KMS-11 (cell line): ENCODE measurements at regions not wholly inside any gene's neighbourhood (a gene's known extent, or its start where the extent isn't known, plus 50 kb on each side); places are given as distances from the start of the nearest gene placed in this dataset.

Experiments
- H2AFZ ChIP-seq: fragments of 200-600 bp; sonication (generic); 2 replicates; pipeline ENCODE4 v1.6.1; 2016; ENCODE audit warnings: antibody characterized with exemption, mixed run types, low read depth
- H3K27ac ChIP-seq: fragments of 200-600 bp; sonication (generic); 2 replicates; pipeline ENCODE4 v1.6.1; 2016; ENCODE audit warnings: mild to moderate bottlenecking, mixed run types
- H3K27me3 ChIP-seq: fragments of 200-600 bp; sonication (generic); 2 replicates; pipeline ENCODE4 v1.6.1; 2017; ENCODE audit warnings: mild to moderate bottlenecking, low read depth, mixed run types, moderate library complexity; ENCODE audit not compliant: insufficient read depth
- H3K36me3 ChIP-seq: fragments of 200-600 bp; sonication (generic); 2 replicates; pipeline ENCODE4 v1.6.1; 2017; ENCODE audit warnings: mild to moderate bottlenecking, mixed run types; ENCODE audit not compliant: insufficient read depth
- H3K4me1 ChIP-seq: fragments of 200-600 bp; sonication (generic); 2 replicates; pipeline ENCODE4 v1.6.1; 2016; ENCODE audit warnings: mild to moderate bottlenecking, low read depth, mixed run types; ENCODE audit not compliant: poor library complexity, severe bottlenecking
- H3K4me2 ChIP-seq: fragments of 200-600 bp; sonication (generic); 2 replicates; pipeline ENCODE4 v1.7.0; 2016; ENCODE audit warnings: mild to moderate bottlenecking, mixed run types
- H3K4me3 ChIP-seq: fragments of 200-600 bp; sonication (generic); IDR thresholded peaks from 2 replicates; pipeline ENCODE4 v1.6.1; 2017; ENCODE audit warnings: low read depth, low read length, mixed read lengths; ENCODE audit not compliant: insufficient read depth
- H3K79me2 ChIP-seq: fragments of 200-600 bp; sonication (generic); 2 replicates; pipeline ENCODE4 v1.6.1; 2016; ENCODE audit warnings: low read depth, mixed run types; ENCODE audit not compliant: insufficient read depth
- H3K9ac ChIP-seq: fragments of 200-600 bp; sonication (generic); 2 replicates; pipeline ENCODE4 v1.6.1; 2016; ENCODE audit warnings: mild to moderate bottlenecking, mixed run types
- H4K20me1 ChIP-seq: fragments of 200-600 bp; sonication (generic); 2 replicates; pipeline ENCODE4 v1.6.1; 2016; ENCODE audit warnings: mild to moderate bottlenecking, mixed run types; ENCODE audit not compliant: insufficient read depth
- TF ChIP-seq, protein P1 (sequence below): fragments of 200-600 bp; sonication (generic); conservative IDR thresholded peaks from 2 replicates; pipeline ENCODE4 v1.6.1; 2017; ENCODE audit warnings: low read depth, mild to moderate bottlenecking, antibody characterized with exemption, low read length, moderate library complexity, mixed read lengths

DNA sequence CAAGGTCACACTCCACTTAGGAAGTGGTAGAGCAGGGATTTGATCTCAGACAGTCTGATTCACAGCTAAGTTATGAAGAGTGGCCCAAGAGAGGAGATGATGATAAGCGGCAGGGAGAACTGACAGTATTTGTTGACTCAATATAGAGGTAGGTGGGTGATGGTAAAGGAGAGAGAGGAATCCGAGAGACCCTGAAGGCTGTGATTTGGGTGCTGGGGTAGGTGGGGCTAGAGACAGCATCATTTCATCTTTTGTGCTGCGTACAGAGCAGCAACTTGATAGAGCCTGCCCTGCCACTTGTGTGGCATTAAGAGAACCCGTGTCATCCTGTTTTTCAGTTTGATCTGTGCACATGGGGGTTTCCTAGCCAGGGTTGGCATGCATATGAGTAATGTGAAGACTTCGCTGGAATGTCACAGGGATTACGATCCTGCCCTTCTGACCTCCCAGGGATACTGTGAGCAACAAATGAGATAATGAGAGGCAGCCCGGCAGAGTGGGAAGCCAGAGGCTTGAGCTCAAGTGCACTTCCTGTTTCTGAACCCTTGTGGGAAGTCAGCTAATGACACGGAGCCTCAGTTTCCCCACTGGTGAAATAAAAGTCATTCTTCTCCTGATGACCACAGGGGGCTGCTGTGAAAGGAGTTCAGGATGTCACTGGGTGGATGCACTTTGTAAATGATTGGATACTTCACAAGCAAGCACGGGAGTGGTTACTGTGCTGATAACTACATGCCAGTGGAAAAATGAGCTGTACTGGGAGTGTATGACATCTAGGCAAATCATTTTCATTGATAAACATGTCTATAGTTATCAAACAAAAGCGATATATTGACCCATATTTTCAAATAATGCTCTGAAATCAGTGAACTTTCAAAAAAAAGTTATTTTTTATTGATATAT lies 59.5 kb upstream of the IGF1 start:
- no peak overlapping the region for H3K9ac ChIP-seq
- no peaks in the 10 kb centered on the region for H3K27me3 ChIP-seq
- no peak overlapping the region for H2AFZ ChIP-seq
- no peaks in the 10 kb centered on the region for H3K36me3 ChIP-seq
- no peak overlapping the region for H3K4me3 ChIP-seq
- TF ChIP-seq, protein P1, sequence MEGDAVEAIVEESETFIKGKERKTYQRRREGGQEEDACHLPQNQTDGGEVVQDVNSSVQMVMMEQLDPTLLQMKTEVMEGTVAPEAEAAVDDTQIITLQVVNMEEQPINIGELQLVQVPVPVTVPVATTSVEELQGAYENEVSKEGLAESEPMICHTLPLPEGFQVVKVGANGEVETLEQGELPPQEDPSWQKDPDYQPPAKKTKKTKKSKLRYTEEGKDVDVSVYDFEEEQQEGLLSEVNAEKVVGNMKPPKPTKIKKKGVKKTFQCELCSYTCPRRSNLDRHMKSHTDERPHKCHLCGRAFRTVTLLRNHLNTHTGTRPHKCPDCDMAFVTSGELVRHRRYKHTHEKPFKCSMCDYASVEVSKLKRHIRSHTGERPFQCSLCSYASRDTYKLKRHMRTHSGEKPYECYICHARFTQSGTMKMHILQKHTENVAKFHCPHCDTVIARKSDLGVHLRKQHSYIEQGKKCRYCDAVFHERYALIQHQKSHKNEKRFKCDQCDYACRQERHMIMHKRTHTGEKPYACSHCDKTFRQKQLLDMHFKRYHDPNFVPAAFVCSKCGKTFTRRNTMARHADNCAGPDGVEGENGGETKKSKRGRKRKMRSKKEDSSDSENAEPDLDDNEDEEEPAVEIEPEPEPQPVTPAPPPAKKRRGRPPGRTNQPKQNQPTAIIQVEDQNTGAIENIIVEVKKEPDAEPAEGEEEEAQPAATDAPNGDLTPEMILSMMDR, result no peak
- H3K4me1 ChIP-seq, result no peaks in the 10 kb centered on the region
- H3K27ac ChIP-seq, result no peak overlapping the region
- no peak overlapping the region for H3K4me2 ChIP-seq
- H4K20me1 ChIP-seq, result no peaks in the 10 kb centered on the region
- no peaks in the 10 kb centered on the region for H3K79me2 ChIP-seq

DNA sequence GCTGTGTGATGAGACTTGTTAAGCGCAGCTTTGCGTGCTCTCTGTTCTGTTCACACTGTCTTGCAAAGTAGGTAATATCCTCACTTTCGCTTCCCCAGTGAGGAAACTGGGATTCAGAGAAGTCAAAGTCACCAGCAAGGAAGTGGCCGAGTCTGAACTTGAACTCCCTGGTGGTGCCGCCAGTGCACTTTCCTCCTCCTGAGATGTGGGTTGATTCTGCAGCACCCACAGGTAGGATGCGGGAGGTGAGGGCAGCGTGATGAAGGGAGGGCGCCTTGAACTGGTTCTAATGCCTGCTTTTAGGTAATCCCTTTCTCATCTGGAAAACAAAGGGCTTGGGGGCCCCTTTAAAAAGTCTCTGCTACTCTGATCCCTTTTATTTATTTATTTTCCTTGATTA lies 54.9 kb upstream of the IGF1 start:
- H3K9ac ChIP-seq, result no peak overlapping the region
- H3K36me3 ChIP-seq, result no peaks in the 10 kb centered on the region
- no peaks in the 10 kb centered on the region for H4K20me1 ChIP-seq
- TF ChIP-seq, protein P1, result no peak
- H3K27me3 ChIP-seq, result no peaks in the 10 kb centered on the region
- H3K4me1 ChIP-seq, result no peaks in the 10 kb centered on the region
- no peak overlapping the region for H3K27ac ChIP-seq
- H2AFZ ChIP-seq, result no peak overlapping the region
- no peak overlapping the region for H3K4me3 ChIP-seq
- no peaks in the 10 kb centered on the region for H3K79me2 ChIP-seq
- no peak overlapping the region for H3K4me2 ChIP-seq

DNA sequence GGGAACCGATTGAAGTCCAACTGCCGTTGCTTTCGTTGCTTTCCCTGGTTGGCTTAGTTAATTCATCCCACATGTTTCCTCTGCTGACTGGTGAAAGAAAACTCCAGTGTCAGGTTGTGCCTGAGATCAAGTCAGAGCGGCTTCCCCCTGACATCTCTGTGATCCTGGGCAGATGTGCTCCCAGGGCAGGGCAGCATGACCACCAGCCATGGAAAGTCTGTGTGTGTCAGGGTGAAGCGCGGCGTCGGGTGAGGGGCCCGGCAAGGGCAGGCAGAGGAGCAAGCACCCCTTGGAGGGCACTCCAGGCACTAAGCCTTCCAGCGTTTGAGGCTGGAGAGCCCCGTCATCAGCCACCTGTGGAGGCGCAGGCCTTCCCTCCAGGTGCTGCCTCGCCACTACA lies 54.5 kb upstream of the IGF1 start:
- H4K20me1 ChIP-seq, result no peaks in the 10 kb centered on the region
- no peaks in the 10 kb centered on the region for H3K79me2 ChIP-seq
- H3K36me3 ChIP-seq, result no peaks in the 10 kb centered on the region
- no peak overlapping the region for H3K4me2 ChIP-seq
- H3K4me3 ChIP-seq, result no peak overlapping the region
- no peaks in the 10 kb centered on the region for H3K27me3 ChIP-seq
- TF ChIP-seq, protein P1, result no peak
- H3K9ac ChIP-seq, result no peak overlapping the region
- no peak overlapping the region for H3K27ac ChIP-seq
- H3K4me1 ChIP-seq, result no peaks in the 10 kb centered on the region
- no peak overlapping the region for H2AFZ ChIP-seq

DNA sequence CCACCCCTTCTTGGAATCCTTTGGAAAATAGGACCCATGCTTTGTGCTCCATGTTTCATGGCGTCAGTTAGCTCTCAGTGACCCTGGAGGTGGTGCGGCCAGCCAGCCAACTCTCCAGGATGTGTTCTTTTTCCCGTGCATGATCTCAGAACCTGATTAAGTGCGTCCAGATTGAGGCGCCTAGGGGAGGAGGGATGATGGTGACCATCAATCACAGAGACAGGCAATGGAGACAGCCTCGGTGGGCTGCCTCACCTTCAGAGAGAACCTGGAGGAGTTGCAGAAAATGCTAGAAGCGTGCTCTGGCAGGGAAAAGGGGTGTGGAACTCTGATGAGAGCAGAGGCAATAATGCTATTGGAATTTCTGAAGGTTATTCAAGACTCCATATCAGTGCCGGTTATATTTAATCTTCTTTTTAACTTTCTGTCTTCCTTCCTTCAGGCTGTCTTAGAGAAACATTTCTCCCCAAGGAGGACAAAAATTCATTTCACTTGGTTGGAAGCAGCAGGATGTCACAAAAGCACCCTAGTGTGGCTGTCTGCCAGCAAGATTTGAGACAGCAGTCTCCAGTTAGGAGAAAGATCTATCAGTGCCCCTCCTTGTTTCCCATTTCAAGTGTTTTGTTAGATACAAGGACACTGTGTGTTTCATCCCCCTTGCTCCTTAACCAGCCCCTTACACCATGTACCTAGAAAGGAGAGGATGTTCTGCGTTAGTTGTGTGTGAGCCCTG lies 53.3 kb upstream of the IGF1 start:
- H3K36me3 ChIP-seq, result no peaks in the 10 kb centered on the region
- H3K27me3 ChIP-seq, result no peaks in the 10 kb centered on the region
- no peak overlapping the region for H2AFZ ChIP-seq
- H3K9ac ChIP-seq, result no peak overlapping the region
- no peaks in the 10 kb centered on the region for H4K20me1 ChIP-seq
- TF ChIP-seq, protein P1, result no peak
- H3K27ac ChIP-seq, result no peak overlapping the region
- no peaks in the 10 kb centered on the region for H3K79me2 ChIP-seq
- no peak overlapping the region for H3K4me3 ChIP-seq
- H3K4me2 ChIP-seq, result no peak overlapping the region
- H3K4me1 ChIP-seq, result no peaks in the 10 kb centered on the region
